K562 (cell line): ENCODE measurements at regions not wholly inside any gene's neighbourhood (a gene's known extent, or its start where the extent isn't known, plus 50 kb on each side); places are given as distances from the start of the nearest gene placed in this dataset.

ENCODE experiments used
- ATAC-seq: fragments of 200-7000 bp; cut with Tn5 transposase; 3 replicates; pipeline ENCODE4 v1.9.1; 2020; ENCODE audit warnings: moderate library complexity
- BruUV-seq: library from RNA; stranded (reverse); fragments of 400-500 nt; replicated peaks from 2 replicates; lab custom pipeline; 2021; lab: Mats Ljungman, UMichigan
- CTCF ChIA-PET: fragments of 300-600 bp; formaldehyde crosslinking; extraction: SDS; loops from one replicate; lab custom pipeline; 2021; ENCODE audit warnings: low intra/inter-chr PET ratio; lab: Yijun Ruan, JAX
- POLR2A ChIA-PET: fragments of 300-600, 350-650 bp; sonication (Branson Sonifier 250); formaldehyde crosslinking; extraction: SDS; loops from one replicate; lab custom pipeline; 2021; ENCODE audit warnings: antibody characterized with exemption, inconsistent platforms; lab: Yijun Ruan, JAX
- DNase-seq, 4 experiments: peaks; one replicate each; pipeline versions ENCODE4 v3.0.0 to v3.0.0-alpha.2; 2011 to 2018; ENCODE audit warnings: low spot score in 3 of 4, mixed read lengths in 3 of 4; ENCODE audit errors: extremely low read depth in 1 of 4
- FAIRE-seq: peaks from 2 replicates; lab custom pipeline; 2011; peaks lifted over from hg19 to GRCh38; lab: Jason Lieb, UNC
- H2AFZ ChIP-seq: 2 replicates; pipeline ENCODE4 v1.6.0; 2011; ENCODE audit warnings: low read depth, low read length, control low read depth, inconsistent platforms
- H3K27ac ChIP-seq: fragments of 200-600 bp; 3 replicates; pipeline ENCODE4 v1.8.0; 2011; ENCODE audit warnings: low read depth, mild to moderate bottlenecking, control low read depth, inconsistent platforms, low read length, moderate library complexity, mixed read lengths; ENCODE audit errors: extremely low read depth
- H3K27me3 ChIP-seq, 2 experiments: fragments of 300-600 bp in 1 of 2; 2 replicates in 1 of 2; 3 replicates in 1 of 2; pipeline versions ENCODE4 v1.6.0 to v1.8.0; 2011; ENCODE audit warnings: inconsistent platforms in 2 of 2, low read length in 2 of 2, mild to moderate bottlenecking in 1 of 2, mixed read lengths in 1 of 2, moderate library complexity in 1 of 2; ENCODE audit not compliant: control insufficient read depth in 2 of 2, insufficient read depth in 2 of 2
- H3K36me3 ChIP-seq: fragments of 300-600 bp; 3 replicates; pipeline ENCODE4 v1.8.0; 2011; ENCODE audit warnings: mild to moderate bottlenecking, low read length, inconsistent platforms; ENCODE audit not compliant: control insufficient read depth, insufficient read depth
- H3K4me1 ChIP-seq, 2 experiments: fragments of 200-600 bp in 1 of 2; replicated peaks in 1 of 2; 2 replicates in 1 of 2; 3 replicates in 1 of 2; pipeline versions ENCODE4 v1.5.1 to v1.8.0; 2011; ENCODE audit warnings: inconsistent platforms in 2 of 2, low read length in 2 of 2, mild to moderate bottlenecking in 1 of 2, mixed read lengths in 1 of 2, moderate library complexity in 1 of 2; ENCODE audit not compliant: control insufficient read depth in 2 of 2, insufficient read depth in 2 of 2
- H3K4me2 ChIP-seq: 2 replicates; pipeline ENCODE4 v1.6.1; 2011; ENCODE audit warnings: low read length, control low read depth, inconsistent platforms, mixed read lengths; ENCODE audit not compliant: insufficient read depth
- H3K4me3 ChIP-seq: fragments of 200-600 bp; sonication (generic), shearing (Covaris generic); 2 replicates; pipeline ENCODE4 v1.5.1; 2016; ENCODE audit warnings: control low read depth, inconsistent platforms
- H3K79me2 ChIP-seq: fragments of 200-600 bp; 3 replicates; pipeline ENCODE4 v1.8.0; 2011; ENCODE audit warnings: low read length, inconsistent platforms; ENCODE audit not compliant: control insufficient read depth, insufficient read depth
- H3K9ac ChIP-seq, 2 experiments: 2 replicates each; pipeline versions ENCODE4 v1.6.0 to v1.6.1; 2011; ENCODE audit warnings: low read depth in 2 of 2, low read length in 2 of 2, control low read depth in 1 of 2, inconsistent platforms in 1 of 2, mild to moderate bottlenecking in 1 of 2, mixed read lengths in 1 of 2; ENCODE audit not compliant: insufficient read depth in 1 of 2
- H3K9me1 ChIP-seq: one replicate; pipeline ENCODE4 v1.6.0; 2011; ENCODE audit warnings: inconsistent platforms, mild to moderate bottlenecking, low read length, moderate library complexity; ENCODE audit not compliant: control insufficient read depth, insufficient read depth
- H3K9me3 ChIP-seq: replicated peaks from 2 replicates; pipeline ENCODE4 v1.5.1; 2011; ENCODE audit warnings: low read depth, low read length, inconsistent platforms; ENCODE audit not compliant: control insufficient read depth, insufficient read depth
- H4K20me1 ChIP-seq: replicated peaks from 2 replicates; pipeline ENCODE4 v1.6.1; 2011; ENCODE audit warnings: low read length, inconsistent platforms, mixed read lengths; ENCODE audit not compliant: control insufficient read depth, insufficient read depth
- ADNP ChIP-seq: fragments of 200-800 bp; sonication (Bioruptor generic); IDR thresholded peaks from 2 replicates; pipeline ENCODE4 v1.6.1; 2016; ENCODE audit warnings: missing genetic modification characterization, missing compliant biosample characterization
- GTF2B ChIP-seq: IDR thresholded peaks from 2 replicates; pipeline ENCODE4 v1.6.1; 2011; ENCODE audit not compliant: insufficient read length; ENCODE audit errors: extremely low read depth
- GTF2E2 ChIP-seq: fragments of 200-800 bp; sonication (Bioruptor generic); IDR thresholded peaks from 2 replicates; pipeline ENCODE4 v1.6.1; 2016; ENCODE audit warnings: missing genetic modification characterization, missing compliant biosample characterization
- MLX ChIP-seq, 2 experiments: fragments of 450-650 bp in 1 of 2; sonication (generic) in 1 of 2; formaldehyde crosslinking; conservative IDR thresholded peaks; 2 replicates each; pipeline versions ENCODE4 v1.4.0 to v1.8.1; 2020 to 2022; ENCODE audit warnings: mild to moderate bottlenecking in 1 of 2, missing genetic modification reagents in 1 of 2
- NR4A1 ChIP-seq, 2 experiments: fragments of 250-450 bp in 1 of 2; fragments of 450-650 bp in 1 of 2; sonication (Bioruptor Pico) in 1 of 2; IDR thresholded peaks; 2 replicates each; pipeline versions ENCODE4 v1.4.0 to v1.6.1; 2016 to 2020; ENCODE audit warnings: mild to moderate bottlenecking in 2 of 2, missing compliant biosample characterization in 1 of 2, missing genetic modification characterization in 1 of 2, moderate library complexity in 1 of 2
- PKNOX1 ChIP-seq: fragments of 450-650 bp; IDR thresholded peaks from 2 replicates; pipeline ENCODE4 v1.6.1; 2016
- SRSF1 ChIP-seq: fragments of 200-400 bp; formaldehyde crosslinking; IDR thresholded peaks from 2 replicates; pipeline ENCODE4 v1.6.1; 2017; ENCODE audit warnings: mild to moderate bottlenecking, low read depth, low read length, moderate library complexity
- TAF15 ChIP-seq: fragments of 200-400 bp; formaldehyde crosslinking; IDR thresholded peaks from 2 replicates; pipeline ENCODE4 v1.6.1; 2017; ENCODE audit warnings: mild to moderate bottlenecking, low read depth, low read length, moderate library complexity
- TGIF2 ChIP-seq: sonication (generic); formaldehyde crosslinking; IDR thresholded peaks from 2 replicates; pipeline ENCODE4 v1.8.1; 2022; ENCODE audit warnings: mild to moderate bottlenecking, missing genetic modification reagents, moderate library complexity
- XRCC5 ChIP-seq: fragments of 200-400 bp; formaldehyde crosslinking; IDR thresholded peaks from 2 replicates; pipeline ENCODE4 v1.6.1; 2017; ENCODE audit warnings: low read depth, mild to moderate bottlenecking, low read length
- ZNF586 ChIP-seq: fragments of 450-650 bp; formaldehyde crosslinking; conservative IDR thresholded peaks from 2 replicates; pipeline ENCODE4 v1.4.0; 2020; ENCODE audit warnings: mild to moderate bottlenecking, moderate library complexity
- ZNF740 ChIP-seq, 3 experiments: fragments of 200-800 bp in 1 of 3; sonication (Bioruptor generic) in 1 of 3; sonication (generic) in 1 of 3; formaldehyde crosslinking in 1 of 3; IDR thresholded peaks; 2 replicates each; pipeline versions ENCODE4 v1.6.1 to v1.8.0; 2016 to 2022; ENCODE audit warnings: mild to moderate bottlenecking in 2 of 3, missing compliant biosample characterization in 2 of 3, missing genetic modification characterization in 2 of 3, missing genetic modification reagents in 1 of 3
- WGBS: fragments of 100-300 bp; shearing (Covaris generic); methylation state at CpG from one replicate; pipeline ENCODE4 v1.1.6; 2016; ENCODE audit warnings: low coverage, mixed read lengths; ENCODE audit not compliant: insufficient coverage; ENCODE audit errors: missing lambda C conversion rate; 5-methylcytosine and 5-hydroxymethylcytosine counted together
- in situ Hi-C: fragments of 300-500 bp; cut with MboI; formaldehyde crosslinking; loops from 4 replicates; pipeline ENCODE4 v1.15.0; 2018; ENCODE audit warnings: inconsistent platforms, mixed read lengths
- intact Hi-C: fragments of 100-400 bp; cut with micrococcal nuclease; formaldehyde crosslinking; loops from 2 replicates; pipeline ENCODE4 v1.14.2; 2022

GRCh38 chr7:46079421-46079820 is 158.3 kb upstream of the IGFBP3 start:
- in situ Hi-C loops (no loop called here), intact Hi-C loops (no loop called here)
- TF ChIP-seq SRSF1 = no peak
- TF ChIP-seq XRCC5 = no peak
- no peak for TF ChIP-seq TAF15
- TF ChIP-seq ZNF740 (CRISPR knock-in tag; IDR thresholded peaks at IDR 0.05) = no peak
- TF ChIP-seq ZNF740 (tag; IDR thresholded peaks at IDR 0.05) = no peak
- no peak for TF ChIP-seq GTF2E2 (tag)
- no peak for TF ChIP-seq MLX (CRISPR knock-in tag; conservative IDR thresholded peaks at IDR 0.05)
- no peak for TF ChIP-seq TGIF2 (CRISPR knock-in tag)
- no peak for TF ChIP-seq PKNOX1
- no peak for TF ChIP-seq ADNP (tag)
- TF ChIP-seq GTF2B = no peak
- TF ChIP-seq NR4A1 (CRISPR knock-in tag; IDR thresholded peaks at IDR 0.05) = no peak
- no peak for TF ChIP-seq NR4A1 (tag; IDR thresholded peaks at IDR 0.05)
- no peak for TF ChIP-seq ZNF586 (CRISPR knock-in tag)

More at GRCh38 chr7:46079421-46079820, 158.3 kb upstream of the IGFBP3 start:
- H3K4me3 ChIP-seq = no peak overlapping the region
- no peaks in the 10 kb centered on the region for H3K9me3 ChIP-seq
- 0% methylated on average over 2 of the region's 2 CpGs for WGBS
- ATAC-seq (no peak), FAIRE-seq (no peak), DNase-seq (no peak)
- H3K4me1 ChIP-seq = no peaks in the 10 kb centered on the region
- H3K27me3 ChIP-seq = no peaks in the 10 kb centered on the region
- H3K27ac ChIP-seq = no peak overlapping the region
- no peaks in the 10 kb centered on the region for H3K9me1 ChIP-seq
- H3K4me2 ChIP-seq = no peak overlapping the region
- ChIA-PET CTCF (no interaction called here), POLR2A (no interaction called here)
- H2AFZ ChIP-seq = no peak overlapping the region
- no TSS peak for BruUV-seq
- no peak overlapping the region for H3K9ac ChIP-seq
- no peaks in the 10 kb centered on the region for H3K79me2 ChIP-seq
- no peaks in the 10 kb centered on the region for H4K20me1 ChIP-seq
- H3K36me3 ChIP-seq = no peaks in the 10 kb centered on the region
